PFSK-1 (cell line): ENCODE measurements at regions not wholly inside any gene's neighbourhood (a gene's known extent, or its start where the extent isn't known, plus 50 kb on each side); places are given as distances from the start of the nearest gene placed in this dataset.

Source experiments
- POLR2AphosphoS5 ChIP-seq: IDR thresholded peaks from 2 replicates; pipeline ENCODE4 v1.6.1; 2012; ENCODE audit warnings: low read depth, mild to moderate bottlenecking, control low read depth, low read length, moderate library complexity
- REST ChIP-seq, 2 experiments: IDR thresholded peaks; 2 replicates each; pipeline versions ENCODE4 v1.6.1 to v1.8.0; 2011 to 2012; ENCODE audit warnings: low read depth in 2 of 2, low read length in 2 of 2, control low read depth in 1 of 2, inconsistent platforms in 1 of 2, mild to moderate bottlenecking in 1 of 2, moderate library complexity in 1 of 2; ENCODE audit not compliant: insufficient read depth in 1 of 2

GRCh38 chr13:63651394-63651793 lies 2235.7 kb upstream of the PCDH20 start:
- TF ChIP-seq POLR2AphosphoS5 (no peak), REST (IDR thresholded peaks at IDR 0.05; ENCODE audit: insufficient read depth in 1 of 2, low read depth in 2 of 2, low read length in 2 of 2) (no peak)
